HepG2 (cell line): ENCODE measurements at regions not wholly inside any gene's neighbourhood (a gene's known extent, or its start where the extent isn't known, plus 50 kb on each side); places are given as distances from the start of the nearest gene placed in this dataset.

Experiments used
- ATAC-seq: fragments of 200-7000 bp; cut with Tn5 transposase; 3 replicates; pipeline ENCODE4 v1.9.1; 2020; ENCODE audit warnings: mild to moderate bottlenecking, moderate library complexity
- BruUV-seq: library from RNA; stranded (reverse); fragments of 400-500 nt; replicated peaks from 2 replicates; lab custom pipeline; 2021; lab: Mats Ljungman, UMichigan
- CTCF ChIA-PET: fragments of 300-600 bp; formaldehyde crosslinking; extraction: SDS; loops from one replicate; lab custom pipeline; 2021; ENCODE audit warnings: low total read pairs, inconsistent platforms, low intra/inter-chr PET ratio; lab: Yijun Ruan, JAX
- POLR2A ChIA-PET: fragments of 350-600 bp; sonication (Branson Sonifier 250); formaldehyde crosslinking; loops from one replicate; lab custom pipeline; 2020; ENCODE audit warnings: antibody characterized with exemption, inconsistent platforms; lab: Yijun Ruan, JAX
- DNase-seq: peaks from one replicate; pipeline ENCODE4 v3.0.0-alpha.2; 2015; ENCODE audit warnings: low spot score
- FAIRE-seq: peaks from 3 replicates; lab custom pipeline; 2011; peaks lifted over from hg19 to GRCh38; lab: Jason Lieb, UNC
- H2AFZ ChIP-seq: one replicate; pipeline ENCODE4 v1.6.1; 2011; ENCODE audit warnings: low read length, inconsistent platforms
- H3K27ac ChIP-seq: fragments of 300-600 bp; 3 replicates; pipeline ENCODE4 v1.8.0; 2011; ENCODE audit warnings: mixed run types, mild to moderate bottlenecking, mixed read lengths, low read length, inconsistent platforms; ENCODE audit not compliant: insufficient read depth; ENCODE audit errors: extremely low read length
- H3K27me3 ChIP-seq, 2 experiments: fragments of 200-600 bp in 1 of 2; 2 replicates in 1 of 2; 3 replicates in 1 of 2; pipeline versions ENCODE4 v1.6.0 to v1.8.0; 2011; ENCODE audit warnings: low read length in 2 of 2, mild to moderate bottlenecking in 2 of 2, moderate library complexity in 2 of 2, inconsistent platforms in 1 of 2; ENCODE audit not compliant: insufficient read depth in 2 of 2, control insufficient read depth in 1 of 2
- H3K36me3 ChIP-seq, 2 experiments: fragments of 200-600 bp in 1 of 2; replicated peaks in 1 of 2; 2 replicates in 1 of 2; 3 replicates in 1 of 2; pipeline versions ENCODE4 v1.5.1 to v1.8.0; 2011; ENCODE audit warnings: low read length in 2 of 2, inconsistent platforms in 1 of 2; ENCODE audit not compliant: insufficient read depth in 2 of 2, control insufficient read depth in 1 of 2
- H3K4me1 ChIP-seq: 2 replicates; pipeline ENCODE4 v1.5.1; 2012; ENCODE audit warnings: low read length, inconsistent platforms; ENCODE audit not compliant: insufficient read depth
- H3K4me2 ChIP-seq: 2 replicates; pipeline ENCODE4 v1.6.0; 2011; ENCODE audit warnings: low read depth, low read length, inconsistent platforms
- H3K4me3 ChIP-seq, 3 experiments: fragments of 200-600 bp in 1 of 3; sonication (generic), shearing (Covaris generic) in 1 of 3; replicated peaks in 1 of 3; 2 replicates each; pipeline ENCODE4 v1.5.1; 2011 to 2016; ENCODE audit warnings: low read length in 3 of 3, inconsistent platforms in 2 of 3, low read depth in 2 of 3, mild to moderate bottlenecking in 2 of 3, control low read depth in 1 of 3, mixed read lengths in 1 of 3; ENCODE audit not compliant: insufficient read depth in 1 of 3
- H3K79me2 ChIP-seq: one replicate; pipeline ENCODE4 v1.6.1; 2011; ENCODE audit warnings: low read length, inconsistent platforms; ENCODE audit not compliant: insufficient read depth
- H3K9ac ChIP-seq: 2 replicates; pipeline ENCODE4 v1.6.0; 2011; ENCODE audit warnings: mild to moderate bottlenecking, low read depth, low read length, inconsistent platforms; ENCODE audit not compliant: insufficient read depth
- H3K9me3 ChIP-seq: 2 replicates; pipeline ENCODE4 v1.5.1; 2012; ENCODE audit warnings: mild to moderate bottlenecking, low read length
- H4K20me1 ChIP-seq: 2 replicates; pipeline ENCODE4 v1.6.0; 2011; ENCODE audit warnings: inconsistent platforms, mild to moderate bottlenecking, low read length, moderate library complexity; ENCODE audit not compliant: insufficient read depth
- BORCS8-MEF2B ChIP-seq: sonication (generic); formaldehyde crosslinking; IDR thresholded peaks from 2 replicates; pipeline ENCODE4 v1.8.0; 2022; ENCODE audit warnings: mild to moderate bottlenecking, missing genetic modification reagents
- CEBPB ChIP-seq: IDR thresholded peaks from 2 replicates; pipeline ENCODE4 v1.6.1; 2011; ENCODE audit warnings: low read depth, low read length, improper control_type of control experiment, borderline replicate concordance
- ELK4 ChIP-seq: sonication (generic); formaldehyde crosslinking; IDR thresholded peaks from 2 replicates; pipeline ENCODE4 v1.9.0; 2021; ENCODE audit warnings: missing genetic modification reagents, borderline replicate concordance
- MBD4 ChIP-seq: IDR thresholded peaks from 2 replicates; pipeline ENCODE4 v1.6.1; 2012; ENCODE audit warnings: low read length, inconsistent platforms, borderline replicate concordance
- MTF2 ChIP-seq: sonication (generic); formaldehyde crosslinking; IDR thresholded peaks from 2 replicates; pipeline ENCODE4 v1.5.0; 2020; ENCODE audit warnings: missing genetic modification reagents, borderline replicate concordance
- POGK ChIP-seq: sonication (generic); formaldehyde crosslinking; conservative IDR thresholded peaks from 2 replicates; pipeline ENCODE4 v1.8.0; 2022; ENCODE audit warnings: mild to moderate bottlenecking, moderate library complexity, missing genetic modification reagents
- SOX5 ChIP-seq: IDR thresholded peaks from 2 replicates; pipeline ENCODE4 v1.6.1; 2016; ENCODE audit warnings: borderline replicate concordance
- XRCC5 ChIP-seq: fragments of 200-400 bp; formaldehyde crosslinking; optimal IDR thresholded peaks from 2 replicates; pipeline ENCODE3; 2017; ENCODE audit warnings: mild to moderate bottlenecking, low read length
- ZSCAN22 ChIP-seq: sonication (generic); formaldehyde crosslinking; IDR thresholded peaks from 2 replicates; pipeline ENCODE4 v1.4.0; 2020; ENCODE audit warnings: mild to moderate bottlenecking, missing genetic modification reagents
- WGBS: methylation state at CpG from one replicate; pipeline ENCODE4 v1.1.6; 2017; ENCODE audit warnings: low lambda C conversion rate; 5-methylcytosine and 5-hydroxymethylcytosine counted together
- in situ Hi-C: cut with HindIII; loops from 2 replicates; pipeline ENCODE4 v1.10.0; 2017; ENCODE audit warnings: low pct_unique_long_range_greater_than_20kb; ENCODE audit not compliant: extremely low pct_ligation_motif_present
- intact Hi-C: fragments of 100-400 bp; cut with micrococcal nuclease; formaldehyde crosslinking; loops from one replicate; pipeline ENCODE4 v1.10.0; 2022; ENCODE audit not compliant: unreplicated experiment

- CTCF ChIA-PET = no interaction called here
- TF ChIP-seq POGK (CRISPR knock-in tag) (no peak), XRCC5 (no peak), CEBPB (no peak), MBD4 (no peak), SOX5 (CRISPR knock-in tag) (no peak), BORCS8-MEF2B (CRISPR knock-in tag) (no peak), ELK4 (CRISPR knock-in tag) (no peak), ZSCAN22 (CRISPR knock-in tag) (no peak), MTF2 (no peak)
- no peaks in the 10 kb centered on the region for H3K27me3 ChIP-seq
- H3K79me2 ChIP-seq = no peaks in the 10 kb centered on the region
- H3K4me2 ChIP-seq = no peak overlapping the region
- ATAC-seq = no peak
- no peak for FAIRE-seq
- no TSS peak for BruUV-seq
- 0% methylated on average over 1 of the region's 1 CpG for WGBS
- no peaks in the 10 kb centered on the region for H3K36me3 ChIP-seq
- no peak overlapping the region for H3K27ac ChIP-seq
- in situ Hi-C loops (no loop called here), intact Hi-C loops (loop anchor here (5.0 kb wide), 1 partner anchor 317 kb away; no protein-coding TSS in a partner anchor)
- no peaks in the 10 kb centered on the region for H3K4me1 ChIP-seq
- no peak overlapping the region for H2AFZ ChIP-seq
- H3K4me3 ChIP-seq = no peak overlapping the region
- H4K20me1 ChIP-seq = no peaks in the 10 kb centered on the region
- no peaks in the 10 kb centered on the region for H3K9me3 ChIP-seq
- DNase-seq = no peak
- POLR2A ChIA-PET = no interaction called here
- H3K9ac ChIP-seq = no peak overlapping the region
Observed at GRCh38 chr6:113115196-113115595, 741.9 kb upstream of the MARCKS start.
